HFFc6 (cell line): ENCODE measurements at regions not wholly inside any gene's neighbourhood (a gene's known extent, or its start where the extent isn't known, plus 50 kb on each side); places are given as distances from the start of the nearest gene placed in this dataset.

Source experiments
- DNase-seq: peaks from one replicate; pipeline ENCODE4 v3.0.0-alpha.2; 2018
- H3K27ac Mint-ChIP-seq: 2 replicates; pipeline ENCODE4 v1.8.0; 2020; ENCODE audit warnings: mild to moderate bottlenecking, mixed read lengths
- H3K27me3 Mint-ChIP-seq: 2 replicates; pipeline ENCODE4 v1.8.0; 2021; ENCODE audit warnings: mild to moderate bottlenecking, moderate library complexity, mixed read lengths; ENCODE audit not compliant: insufficient read depth
- H3K36me3 Mint-ChIP-seq: 2 replicates; pipeline ENCODE4 v1.8.0; 2021; ENCODE audit warnings: low read depth, mixed read lengths
- H3K4me1 Mint-ChIP-seq: 2 replicates; pipeline ENCODE4 v1.8.0; 2020; ENCODE audit warnings: low read depth, mixed read lengths
- H3K4me3 Mint-ChIP-seq: 2 replicates; pipeline ENCODE4 v1.8.0; 2020; ENCODE audit warnings: mild to moderate bottlenecking, moderate library complexity, mixed read lengths
- H3K9me3 Mint-ChIP-seq: 2 replicates; pipeline ENCODE4 v1.8.0; 2020; ENCODE audit warnings: mild to moderate bottlenecking, mixed read lengths
- TF ChIP-seq, protein P1 (sequence below): fragments of 200-600 bp; sonication (generic); IDR thresholded peaks from 2 replicates; pipeline ENCODE4 v1.5.0; 2021; ENCODE audit warnings: antibody characterized with exemption, mild to moderate bottlenecking

DNA sequence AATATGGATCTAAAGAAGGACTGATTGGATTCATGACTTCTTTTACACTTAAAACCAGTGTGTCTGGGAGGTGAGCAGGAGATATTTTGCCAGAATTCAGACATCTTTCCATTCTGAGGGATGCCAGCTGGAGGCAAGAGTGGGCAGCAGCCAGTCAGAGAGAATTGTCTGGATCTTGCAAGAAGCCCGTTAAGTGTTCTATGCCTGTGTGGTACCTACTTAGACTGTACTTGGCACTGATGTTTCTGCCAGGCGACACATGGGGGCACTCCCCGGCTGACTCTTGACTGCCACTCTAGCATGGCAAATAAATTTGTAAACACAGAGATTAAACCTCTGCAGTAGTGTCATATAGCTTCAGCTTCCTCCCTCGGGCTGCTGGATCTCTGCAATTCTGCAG lies 247.7 kb downstream of the UTP18 start:
- H3K9me3 Mint-ChIP-seq: peaks cover 35% of the 10 kb centered on the region
- H3K27me3 Mint-ChIP-seq: no peaks in the 10 kb centered on the region
- no peak for DNase-seq
- H3K27ac Mint-ChIP-seq: no peak overlapping the region
- H3K4me1 Mint-ChIP-seq: no peaks in the 10 kb centered on the region
- TF ChIP-seq, protein P1, sequence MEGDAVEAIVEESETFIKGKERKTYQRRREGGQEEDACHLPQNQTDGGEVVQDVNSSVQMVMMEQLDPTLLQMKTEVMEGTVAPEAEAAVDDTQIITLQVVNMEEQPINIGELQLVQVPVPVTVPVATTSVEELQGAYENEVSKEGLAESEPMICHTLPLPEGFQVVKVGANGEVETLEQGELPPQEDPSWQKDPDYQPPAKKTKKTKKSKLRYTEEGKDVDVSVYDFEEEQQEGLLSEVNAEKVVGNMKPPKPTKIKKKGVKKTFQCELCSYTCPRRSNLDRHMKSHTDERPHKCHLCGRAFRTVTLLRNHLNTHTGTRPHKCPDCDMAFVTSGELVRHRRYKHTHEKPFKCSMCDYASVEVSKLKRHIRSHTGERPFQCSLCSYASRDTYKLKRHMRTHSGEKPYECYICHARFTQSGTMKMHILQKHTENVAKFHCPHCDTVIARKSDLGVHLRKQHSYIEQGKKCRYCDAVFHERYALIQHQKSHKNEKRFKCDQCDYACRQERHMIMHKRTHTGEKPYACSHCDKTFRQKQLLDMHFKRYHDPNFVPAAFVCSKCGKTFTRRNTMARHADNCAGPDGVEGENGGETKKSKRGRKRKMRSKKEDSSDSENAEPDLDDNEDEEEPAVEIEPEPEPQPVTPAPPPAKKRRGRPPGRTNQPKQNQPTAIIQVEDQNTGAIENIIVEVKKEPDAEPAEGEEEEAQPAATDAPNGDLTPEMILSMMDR: no peak
- no peaks in the 10 kb centered on the region for H3K36me3 Mint-ChIP-seq
- no peak overlapping the region for H3K4me3 Mint-ChIP-seq

DNA sequence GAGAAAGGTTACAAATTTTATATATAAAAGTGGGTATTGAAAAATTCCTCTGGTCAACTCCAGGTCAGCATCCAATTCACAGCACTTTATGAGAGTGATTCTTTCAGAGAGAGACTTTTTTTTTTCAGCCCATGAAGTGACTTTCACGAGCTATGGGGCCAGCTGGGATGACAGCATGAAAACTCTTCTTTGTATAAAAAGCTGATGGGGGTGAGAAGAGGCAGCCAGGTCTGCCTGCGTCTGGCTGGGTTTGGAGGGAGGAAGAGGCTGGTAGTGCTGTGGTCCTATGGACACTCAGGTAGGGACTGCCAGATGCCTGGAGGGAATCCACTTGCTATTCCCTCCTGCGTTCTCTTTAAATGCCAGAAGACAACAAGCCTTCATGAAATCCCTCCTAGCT lies 250.6 kb downstream of the UTP18 start:
- no peaks in the 10 kb centered on the region for H3K4me1 Mint-ChIP-seq
- H3K27ac Mint-ChIP-seq: no peak overlapping the region
- no peaks in the 10 kb centered on the region; the same call in 1 of the 2 replicates for H3K27me3 Mint-ChIP-seq
- no peak overlapping the region for H3K4me3 Mint-ChIP-seq
- peaks cover 30% of the 10 kb centered on the region for H3K9me3 Mint-ChIP-seq
- TF ChIP-seq, protein P1: no peak
- no peak for DNase-seq
- H3K36me3 Mint-ChIP-seq: no peaks in the 10 kb centered on the region

DNA sequence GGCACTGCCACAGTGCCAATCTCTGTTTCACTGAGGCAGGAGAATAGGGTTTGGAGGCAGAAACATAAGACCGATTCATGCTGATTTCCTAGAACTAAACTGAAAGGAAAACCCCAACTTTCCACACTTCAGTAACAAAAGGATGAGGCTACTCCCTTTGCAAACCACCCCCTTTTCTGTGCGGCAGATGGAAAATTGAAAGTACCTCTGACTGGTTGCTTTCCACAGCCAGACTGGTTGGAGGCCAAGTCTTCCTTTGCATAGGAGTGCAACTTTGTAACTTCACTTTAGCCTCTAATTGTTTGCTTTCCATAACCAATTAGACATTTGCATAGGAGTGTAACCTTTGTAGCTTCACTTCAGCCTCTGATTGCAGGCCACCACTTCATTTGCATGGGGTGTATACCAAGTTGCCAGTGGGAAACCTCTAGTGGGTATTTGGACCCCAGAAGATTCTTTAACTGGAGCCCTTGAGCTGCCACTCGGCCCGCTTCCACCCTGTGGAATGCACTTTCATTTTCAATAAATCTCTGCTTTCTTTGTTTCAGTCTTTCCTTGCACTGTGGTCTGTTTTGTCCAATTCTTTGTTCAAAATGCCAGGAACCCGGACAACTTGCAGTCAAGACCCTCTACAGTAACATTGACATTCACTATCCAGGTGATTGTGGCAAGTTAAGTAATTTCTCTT lies 252.0 kb downstream of the UTP18 start:
- Mint-ChIP-seq H3K4me1 (no peaks in the 10 kb centered on the region), H3K27ac (no peak overlapping the region)
- TF ChIP-seq, protein P1: no peak

DNA sequence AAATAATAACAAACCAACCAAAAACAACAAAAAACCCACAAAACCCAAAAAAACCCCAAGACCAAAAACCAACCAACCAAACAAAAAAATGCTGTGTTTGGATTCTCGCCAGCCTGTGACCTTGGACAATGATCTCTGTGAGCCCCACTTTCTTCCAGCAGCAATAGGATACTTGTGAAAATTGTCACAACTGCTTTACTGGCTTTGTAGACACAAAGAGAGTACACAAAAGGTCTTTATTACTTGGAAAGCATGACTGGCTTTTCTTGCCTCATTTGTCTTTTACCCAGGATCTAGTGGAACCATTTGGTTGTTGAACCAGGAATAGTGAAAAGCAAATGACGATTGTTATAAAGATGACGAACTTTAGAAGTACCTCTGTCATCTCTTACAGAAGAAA lies 256.6 kb downstream of the UTP18 start:
- no peaks in the 10 kb centered on the region for H3K36me3 Mint-ChIP-seq
- TF ChIP-seq, protein P1: no peak

More for the DNA sequence above, 252.0 kb downstream of the UTP18 start:
- Mint-ChIP-seq H3K36me3 (no peaks in the 10 kb centered on the region), H3K9me3 (peaks cover 36% of the 10 kb centered on the region), H3K27me3 (no peaks in the 10 kb centered on the region; the same call in 1 of the 2 replicates), H3K4me3 (no peak overlapping the region)
- DNase-seq: no peak

DNA sequence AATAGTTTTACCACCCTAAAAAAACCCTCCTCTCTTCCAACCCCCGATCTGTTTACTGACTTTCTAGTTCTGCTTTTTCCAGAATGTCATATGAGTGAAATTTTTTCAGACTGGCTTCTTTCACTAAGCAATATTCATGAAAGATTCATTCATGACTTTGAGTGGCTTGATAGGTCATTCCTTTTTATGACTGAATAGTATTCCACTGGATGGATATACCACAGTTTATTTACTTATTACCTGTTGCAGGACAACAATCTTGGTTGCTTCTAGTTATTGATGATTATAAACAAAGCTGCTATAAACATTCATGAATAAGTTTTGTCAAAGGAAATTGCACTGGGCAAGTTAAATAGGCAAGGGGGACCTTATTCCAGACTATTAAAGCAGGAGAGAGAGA lies 264.2 kb downstream of the UTP18 start:
- DNase-seq: no peak
- H3K27ac Mint-ChIP-seq: no peak overlapping the region
- H3K27me3 Mint-ChIP-seq: no peaks in the 10 kb centered on the region
- H3K9me3 Mint-ChIP-seq: peaks cover 30% of the 10 kb centered on the region
- H3K4me3 Mint-ChIP-seq: no peak overlapping the region
- TF ChIP-seq, protein P1: no peak
- peaks cover 4% of the 10 kb centered on the region for H3K36me3 Mint-ChIP-seq
- no peaks in the 10 kb centered on the region for H3K4me1 Mint-ChIP-seq

More for the DNA sequence above, 256.6 kb downstream of the UTP18 start:
- H3K27me3 Mint-ChIP-seq: no peaks in the 10 kb centered on the region; the same call in 1 of the 2 replicates
- H3K27ac Mint-ChIP-seq: no peak overlapping the region
- H3K9me3 Mint-ChIP-seq: peaks cover 26% of the 10 kb centered on the region
- DNase-seq: no peak
- no peaks in the 10 kb centered on the region for H3K4me1 Mint-ChIP-seq
- no peak overlapping the region for H3K4me3 Mint-ChIP-seq
